ENCODE measurements at regions not wholly inside any gene's neighbourhood (a gene's known extent, or its start where the extent isn't known, plus 50 kb on each side); places are given as distances from the start of the nearest gene placed in this dataset.

- no peak overlapping the region for H3K27ac ChIP-seq
- DNase-seq (ENCODE audit: low spot score): no peak
- TF ChIP-seq, protein P1, sequence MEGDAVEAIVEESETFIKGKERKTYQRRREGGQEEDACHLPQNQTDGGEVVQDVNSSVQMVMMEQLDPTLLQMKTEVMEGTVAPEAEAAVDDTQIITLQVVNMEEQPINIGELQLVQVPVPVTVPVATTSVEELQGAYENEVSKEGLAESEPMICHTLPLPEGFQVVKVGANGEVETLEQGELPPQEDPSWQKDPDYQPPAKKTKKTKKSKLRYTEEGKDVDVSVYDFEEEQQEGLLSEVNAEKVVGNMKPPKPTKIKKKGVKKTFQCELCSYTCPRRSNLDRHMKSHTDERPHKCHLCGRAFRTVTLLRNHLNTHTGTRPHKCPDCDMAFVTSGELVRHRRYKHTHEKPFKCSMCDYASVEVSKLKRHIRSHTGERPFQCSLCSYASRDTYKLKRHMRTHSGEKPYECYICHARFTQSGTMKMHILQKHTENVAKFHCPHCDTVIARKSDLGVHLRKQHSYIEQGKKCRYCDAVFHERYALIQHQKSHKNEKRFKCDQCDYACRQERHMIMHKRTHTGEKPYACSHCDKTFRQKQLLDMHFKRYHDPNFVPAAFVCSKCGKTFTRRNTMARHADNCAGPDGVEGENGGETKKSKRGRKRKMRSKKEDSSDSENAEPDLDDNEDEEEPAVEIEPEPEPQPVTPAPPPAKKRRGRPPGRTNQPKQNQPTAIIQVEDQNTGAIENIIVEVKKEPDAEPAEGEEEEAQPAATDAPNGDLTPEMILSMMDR (conservative IDR thresholded peaks at IDR 0.05; ENCODE audit: low read depth): no peak
- CTCF ChIA-PET: interaction anchor here (0.6 kb wide), 2 partner anchors 35 to 383 kb away, joined by 3 read pairs; no protein-coding TSS in a partner anchor
- POLR2A ChIA-PET (ENCODE audit: low non-redundant PET): no interaction called here
These were observed 182.2 kb downstream of the FGFR2 start for GRCh38 chr10:121416071-121416470.

DNA sequence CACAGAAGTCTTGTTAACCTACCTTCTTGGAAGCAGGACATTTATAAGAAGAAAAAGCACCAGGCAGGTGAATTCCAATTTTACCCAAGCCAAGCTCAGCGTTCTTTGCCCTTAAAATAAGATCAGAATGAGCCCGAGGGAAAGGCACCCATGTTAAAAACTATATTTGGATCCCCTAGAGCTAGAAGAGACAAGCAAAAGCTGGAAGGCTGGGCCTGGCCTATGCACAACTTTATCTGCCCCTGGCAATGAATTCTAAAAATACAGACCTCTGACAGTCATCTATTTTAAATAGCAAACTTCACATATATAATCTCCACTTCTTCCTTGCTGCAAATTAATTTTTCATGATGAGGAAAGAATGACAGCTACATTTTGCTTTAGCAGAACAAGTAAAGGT, 180.9 kb downstream of the FGFR2 start:
- TF ChIP-seq, protein P1 (conservative IDR thresholded peaks at IDR 0.05; ENCODE audit: low read depth): no peak
- DNase-seq (ENCODE audit: low spot score): no peak
- H3K27ac ChIP-seq: no peak overlapping the region
- CTCF ChIA-PET: no interaction called here
- POLR2A ChIA-PET (ENCODE audit: low non-redundant PET): no interaction called here

GRCh38 chr10:121418126-121418777, 180.0 kb downstream of the FGFR2 start:
- peak; percentile 83 for DNase-seq (ENCODE audit: low spot score)
- no peak overlapping the region for H3K27ac ChIP-seq
- TF ChIP-seq, protein P1 (conservative IDR thresholded peaks at IDR 0.05; ENCODE audit: low read depth): no peak
- CTCF ChIA-PET: interaction anchor here (0.6 to 1.1 kb wide), 2 partner anchors 130 to 293 kb away, joined by 3 read pairs; no protein-coding TSS in a partner anchor
- POLR2A ChIA-PET (ENCODE audit: low non-redundant PET): no interaction called here

GRCh38 chr10:121420006-121420405, 178.2 kb downstream of the FGFR2 start:
- TF ChIP-seq, protein P1 (conservative IDR thresholded peaks at IDR 0.05; ENCODE audit: low read depth): no peak
- POLR2A ChIA-PET (ENCODE audit: low non-redundant PET): no interaction called here
- no peak for DNase-seq (ENCODE audit: low spot score)
- CTCF ChIA-PET: no interaction called here
- no peak overlapping the region for H3K27ac ChIP-seq

DNA sequence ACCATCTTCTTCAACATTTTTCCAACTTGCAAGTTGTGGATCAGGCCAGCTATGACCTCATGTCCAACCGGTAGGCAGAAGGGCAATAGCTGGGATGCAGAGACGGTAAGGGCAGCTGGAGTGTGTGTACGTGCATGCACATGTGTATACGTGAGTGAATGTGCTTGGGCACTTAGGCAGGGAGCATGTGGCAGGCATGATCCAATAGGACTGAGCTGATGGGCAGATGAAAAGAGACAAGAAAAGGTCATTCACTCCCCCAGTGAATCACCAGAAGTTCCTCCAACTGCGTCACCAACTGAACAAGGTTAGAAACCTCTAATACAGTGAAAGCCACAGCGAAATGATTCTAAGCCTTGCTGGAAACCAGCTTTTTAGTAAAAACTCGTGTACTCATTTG, 176.1 kb downstream of the FGFR2 start:
- TF ChIP-seq, protein P1 (conservative IDR thresholded peaks at IDR 0.05; ENCODE audit: low read depth): no peak
- DNase-seq (ENCODE audit: low spot score): no peak
- H3K27ac ChIP-seq: no peak overlapping the region
- CTCF ChIA-PET: no interaction called here
- POLR2A ChIA-PET (ENCODE audit: low non-redundant PET): no interaction called here

DNA sequence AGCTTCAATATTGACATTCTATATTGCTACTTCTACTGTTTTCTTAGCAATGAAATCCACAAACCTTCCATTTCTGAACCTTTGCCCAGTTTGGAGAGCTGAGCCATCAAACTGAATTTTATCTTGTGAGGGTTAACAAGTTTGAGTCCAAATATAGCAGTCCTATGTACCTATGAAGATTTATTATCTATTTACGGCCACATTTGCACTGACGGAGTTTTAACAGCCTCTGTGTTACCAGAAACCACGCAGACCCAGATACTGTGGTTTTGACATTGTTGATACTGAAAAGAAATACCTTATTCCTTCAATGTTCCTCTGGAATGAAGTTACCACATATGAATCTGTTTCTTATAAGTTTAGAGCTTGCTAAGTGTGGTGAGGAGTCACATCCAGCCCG, 172.6 kb downstream of the FGFR2 start:
- POLR2A ChIA-PET (ENCODE audit: low non-redundant PET): no interaction called here
- CTCF ChIA-PET: no interaction called here
- DNase-seq (ENCODE audit: low spot score): no peak
- H3K27ac ChIP-seq: no peak overlapping the region
- TF ChIP-seq, protein P1 (conservative IDR thresholded peaks at IDR 0.05; ENCODE audit: low read depth): no peak
